GM19351 (cell line): ENCODE measurements at regions not wholly inside any gene's neighbourhood (a gene's known extent, or its start where the extent isn't known, plus 50 kb on each side); places are given as distances from the start of the nearest gene placed in this dataset.

Experiments
- ATAC-seq: cut with Tn5 transposase; IDR thresholded peaks from one replicate; pipeline ENCODE4 v1.9.1; 2021; ENCODE audit warnings: mild to moderate bottlenecking, moderate library complexity; ENCODE audit not compliant: unreplicated experiment

GRCh38 chr2:151157000-151157735, 104.5 kb downstream of the RBM43 start:
- ATAC-seq, result no peak

GRCh38 chr2:151156431-151156830, 105.2 kb downstream of the RBM43 start:
- ATAC-seq, result no peak

- ATAC-seq, result no peak
Measured at GRCh38 chr2:151153601-151154000, 108.1 kb downstream of the RBM43 start.

- ATAC-seq, result no peak
Measured at GRCh38 chr2:151150331-151151320, 111.0 kb downstream of the RBM43 start.

GRCh38 chr2:151138507-151138906, 123.2 kb downstream of the RBM43 start:
- ATAC-seq, result no peak

GRCh38 chr2:151137526-151137925, 124.1 kb downstream of the RBM43 start:
- ATAC-seq, result no peak

- ATAC-seq, result no peak
Measured at GRCh38 chr2:151120011-151120410, 141.7 kb downstream of the RBM43 start.

GRCh38 chr2:151119374-151119773, 142.3 kb downstream of the RBM43 start:
- no peak for ATAC-seq

- ATAC-seq, result no peak
Measured at GRCh38 chr2:151118269-151118668, 143.4 kb downstream of the RBM43 start.

GRCh38 chr2:151114874-151115273, 146.8 kb downstream of the RBM43 start:
- no peak for ATAC-seq

- ATAC-seq, result no peak
Measured at GRCh38 chr2:151113318-151113717, 148.3 kb downstream of the RBM43 start.

GRCh38 chr2:151111599-151112278, 149.9 kb downstream of the RBM43 start:
- ATAC-seq, result no peak

GRCh38 chr2:151106805-151107506, 154.7 kb downstream of the RBM43 start:
- ATAC-seq, result no peak

GRCh38 chr2:151103551-151103950, 158.1 kb downstream of the RBM43 start:
- no peak for ATAC-seq

- no peak for ATAC-seq
Measured at GRCh38 chr2:151102226-151102625, 159.4 kb downstream of the RBM43 start.

GRCh38 chr2:151098841-151099240, 162.8 kb downstream of the RBM43 start:
- no peak for ATAC-seq

- no peak for ATAC-seq
Measured at GRCh38 chr2:151097895-151098294, 163.8 kb downstream of the RBM43 start.

GRCh38 chr2:151097128-151097527, 164.5 kb downstream of the RBM43 start:
- no peak for ATAC-seq

GRCh38 chr2:151096235-151096634, 165.4 kb downstream of the RBM43 start:
- no peak for ATAC-seq

GRCh38 chr2:151095463-151095862, 166.2 kb downstream of the RBM43 start:
- ATAC-seq, result no peak

- no peak for ATAC-seq
Measured at GRCh38 chr2:151091583-151091982, 170.1 kb downstream of the RBM43 start.
